ENCODE measurements at regions not wholly inside any gene's neighbourhood (a gene's known extent, or its start where the extent isn't known, plus 50 kb on each side); places are given as distances from the start of the nearest gene placed in this dataset.

GRCh38 chr2:106584304-106584954 is 97.3 kb downstream of the CD8B2 start:
- TF ChIP-seq NFIC (IDR thresholded peaks at IDR 0.05): no peak
- TF ChIP-seq TAF1 (IDR thresholded peaks at IDR 0.05; ENCODE audit: low read depth): no peak
- TF ChIP-seq EP300 (IDR thresholded peaks at IDR 0.05; ENCODE audit: borderline replicate concordance): no peak
- no peak for TF ChIP-seq CREB1 (IDR thresholded peaks at IDR 0.05; ENCODE audit: low read depth)
- TF ChIP-seq, protein P1, sequence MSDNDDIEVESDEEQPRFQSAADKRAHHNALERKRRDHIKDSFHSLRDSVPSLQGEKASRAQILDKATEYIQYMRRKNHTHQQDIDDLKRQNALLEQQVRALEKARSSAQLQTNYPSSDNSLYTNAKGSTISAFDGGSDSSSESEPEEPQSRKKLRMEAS (IDR thresholded peaks at IDR 0.05): peak; percentile 20; the same call in 1 of the 2 replicates
- no peak for TF ChIP-seq TCF12 (IDR thresholded peaks at IDR 0.05; ENCODE audit: low read depth)
- no peak for TF ChIP-seq TEAD4 (IDR thresholded peaks at IDR 0.05)
- no peak for TF ChIP-seq YY1 (IDR thresholded peaks at IDR 0.05; ENCODE audit: low read depth)
- no peak for TF ChIP-seq EGR1 (IDR thresholded peaks at IDR 0.05)
- TF ChIP-seq REST (IDR thresholded peaks at IDR 0.05; ENCODE audit: low read depth): no peak
- no peak for TF ChIP-seq RAD21 (IDR thresholded peaks at IDR 0.05; ENCODE audit: low read depth)

Data from Ishikawa (cell line).